Loucy (cell line): ENCODE measurements at regions not wholly inside any gene's neighbourhood (a gene's known extent, or its start where the extent isn't known, plus 50 kb on each side); places are given as distances from the start of the nearest gene placed in this dataset.

Experiments
- H2AFZ ChIP-seq: fragments of 200-600 bp; sonication (generic); 2 replicates; pipeline ENCODE4 v1.6.0; 2016; ENCODE audit warnings: antibody characterized with exemption, mild to moderate bottlenecking, low read length, moderate library complexity
- H3F3A ChIP-seq: fragments of 200-600 bp; 2 replicates; pipeline ENCODE4 v1.6.0; 2016; ENCODE audit warnings: antibody characterized with exemption, low read depth, mild to moderate bottlenecking
- H3K27me3 ChIP-seq: fragments of 200-600 bp; sonication (generic); 2 replicates; pipeline ENCODE4 v1.6.1; 2014; ENCODE audit warnings: low read length, mild to moderate bottlenecking; ENCODE audit not compliant: insufficient read depth, poor library complexity, severe bottlenecking
- H3K36me3 ChIP-seq: fragments of 200-600 bp; sonication (generic); 2 replicates; pipeline ENCODE4 v1.6.1; 2016; ENCODE audit warnings: low read length; ENCODE audit not compliant: insufficient read depth
- H3K4me1 ChIP-seq: fragments of 200-600 bp; sonication (generic); 2 replicates; pipeline ENCODE4 v1.5.1; 2014; ENCODE audit warnings: low read length, mild to moderate bottlenecking; ENCODE audit not compliant: insufficient read depth, poor library complexity, severe bottlenecking
- H3K4me2 ChIP-seq: fragments of 200-600 bp; sonication (generic); 2 replicates; pipeline ENCODE4 v1.6.0; 2014; ENCODE audit warnings: antibody characterized with exemption, low read length, low read depth, mild to moderate bottlenecking; ENCODE audit not compliant: poor library complexity, severe bottlenecking
- H3K4me3 ChIP-seq: fragments of 200-600 bp; sonication (generic); 2 replicates; pipeline ENCODE4 v1.5.1; 2014; ENCODE audit warnings: low read length, mild to moderate bottlenecking, mixed read lengths; ENCODE audit not compliant: poor library complexity, severe bottlenecking
- H3K79me2 ChIP-seq: fragments of 200-600 bp; sonication (generic); 2 replicates; pipeline ENCODE4 v1.6.1; 2014; ENCODE audit warnings: low read length; ENCODE audit not compliant: insufficient read depth
- H3K9ac ChIP-seq: fragments of 200-600 bp; sonication (generic); 2 replicates; pipeline ENCODE4 v1.6.0; 2014; ENCODE audit warnings: mild to moderate bottlenecking, low read depth, low read length, moderate library complexity; ENCODE audit not compliant: poor library complexity, severe bottlenecking
- H3K9me2 ChIP-seq: fragments of 200-600 bp; sonication (generic); replicated peaks from 2 replicates; pipeline ENCODE4 v1.6.1; 2016; ENCODE audit warnings: low read depth, low read length, mixed read lengths
- H3K9me3 ChIP-seq: fragments of 200-600 bp; sonication (generic); 2 replicates; pipeline ENCODE4 v1.6.1; 2014; ENCODE audit warnings: mild to moderate bottlenecking, antibody characterized with exemption, low read length, low read depth; ENCODE audit not compliant: insufficient read depth
- H4K20me1 ChIP-seq: fragments of 200-600 bp; sonication (generic); 2 replicates; pipeline ENCODE4 v1.6.0; 2014; ENCODE audit warnings: antibody characterized with exemption, low read length, mild to moderate bottlenecking; ENCODE audit not compliant: insufficient read depth, poor library complexity, severe bottlenecking
- CTCF ChIP-seq: fragments of 200-600 bp; sonication (generic); conservative IDR thresholded peaks from 2 replicates; pipeline ENCODE4 v1.5.1; 2014; ENCODE audit warnings: mild to moderate bottlenecking, antibody characterized with exemption, low read length
- EZH2phosphoT487 ChIP-seq: fragments of 200-600 bp; IDR thresholded peaks from 2 replicates; pipeline ENCODE4 v1.6.1; 2018; ENCODE audit warnings: antibody characterized with exemption, mild to moderate bottlenecking, moderate library complexity, borderline replicate concordance

- Histone ChIP-seq H3K4me1 (no peaks in the 10 kb centered on the region), H3K79me2 (no peaks in the 10 kb centered on the region), H3K4me2 (no peak overlapping the region), H3K27me3 (no peaks in the 10 kb centered on the region), H3K4me3 (no peak overlapping the region), H3K9me3 (no peaks in the 10 kb centered on the region), H3K36me3 (no peaks in the 10 kb centered on the region), H3F3A (no peaks in the 10 kb centered on the region), H2AFZ (no peak overlapping the region), H3K9me2 (no peaks in the 10 kb centered on the region), H3K9ac (no peak overlapping the region), H4K20me1 (no peaks in the 10 kb centered on the region)
- no peak for TF ChIP-seq CTCF
- no peak for TF ChIP-seq EZH2phosphoT487
These were observed 768.7 kb downstream of the TBL1XR1 start for GRCh38 chr3:176428552-176428951.

DNA sequence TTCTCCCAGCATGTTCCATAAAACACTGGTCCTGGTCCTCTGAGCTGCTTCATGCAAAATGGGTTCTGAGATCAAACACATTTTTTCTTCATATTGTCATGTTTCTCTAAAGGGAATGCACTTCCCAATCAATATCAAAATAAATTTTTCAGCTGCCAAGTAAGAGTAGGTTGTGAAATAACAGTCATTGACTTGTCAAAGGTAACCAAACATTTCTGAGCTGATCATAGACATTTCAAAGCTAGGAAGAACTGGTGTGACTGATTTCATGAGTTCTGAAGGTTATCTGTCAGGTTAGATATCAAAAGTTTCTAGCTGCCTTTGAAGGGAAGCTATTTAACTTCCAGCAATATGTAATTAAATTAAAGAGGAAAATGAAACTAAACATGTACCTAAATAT lies 770.9 kb downstream of the TBL1XR1 start:
- Histone ChIP-seq H3K27me3 (no peaks in the 10 kb centered on the region), H3K4me3 (no peak overlapping the region), H3K9me2 (0 out of 2 replicates have a peak, but pooled peaks cover 6% of the 10 kb centered on the region), H3K9ac (no peak overlapping the region), H4K20me1 (no peaks in the 10 kb centered on the region), H3K4me1 (no peaks in the 10 kb centered on the region), H3K4me2 (no peak overlapping the region), H3K79me2 (no peaks in the 10 kb centered on the region), H2AFZ (no peak overlapping the region), H3F3A (no peaks in the 10 kb centered on the region), H3K36me3 (no peaks in the 10 kb centered on the region), H3K9me3 (no peaks in the 10 kb centered on the region)
- TF ChIP-seq CTCF (no peak), EZH2phosphoT487 (no peak)

GRCh38 chr3:176416870-176417269 lies 780.4 kb downstream of the TBL1XR1 start:
- Histone ChIP-seq H3K9me2 (0 out of 2 replicates have a peak, but pooled peaks cover 6% of the 10 kb centered on the region), H3K9ac (no peak overlapping the region), H4K20me1 (no peaks in the 10 kb centered on the region), H3K79me2 (no peaks in the 10 kb centered on the region), H3K9me3 (no peaks in the 10 kb centered on the region), H3K27me3 (no peaks in the 10 kb centered on the region), H3K36me3 (no peaks in the 10 kb centered on the region), H3F3A (no peaks in the 10 kb centered on the region), H3K4me3 (no peak overlapping the region), H3K4me1 (no peaks in the 10 kb centered on the region), H2AFZ (no peak overlapping the region), H3K4me2 (no peak overlapping the region)
- no peak for TF ChIP-seq EZH2phosphoT487
- TF ChIP-seq CTCF: no peak
